ENCODE measurements at regions not wholly inside any gene's neighbourhood (a gene's known extent, or its start where the extent isn't known, plus 50 kb on each side); places are given as distances from the start of the nearest gene placed in this dataset.

DNA sequence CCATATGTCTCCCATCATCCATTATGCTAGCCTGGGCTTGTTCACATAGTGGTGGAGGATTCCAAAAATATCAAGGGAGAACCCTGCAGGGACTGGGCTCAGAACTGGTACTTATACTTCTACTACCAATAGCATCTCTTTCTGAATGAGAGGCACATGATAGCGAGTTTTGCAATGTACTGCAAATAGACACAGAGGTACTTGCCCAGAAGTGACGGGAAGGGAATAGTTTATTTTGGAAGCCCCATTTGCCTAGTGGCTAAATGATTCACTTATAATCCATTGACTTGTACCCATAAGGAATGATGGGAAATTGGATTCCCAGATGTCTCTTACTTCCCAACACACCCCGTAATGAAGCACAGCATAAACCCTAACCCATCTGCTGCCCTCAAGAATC lies 124.8 kb upstream of the ERCC4 start:
- 0% methylated on average over 1 of the region's 3 CpGs; no CpG with 5 or more reads in 1 of the 2 experiments for WGBS, 2 experiments (ENCODE audit: extremely low coverage in 2 of 2, insufficient read length in 1 of 2)

More for the DNA sequence above, 124.8 kb upstream of the ERCC4 start:
- Histone ChIP-seq H3K27me3 (ENCODE audit: control insufficient read depth, insufficient read depth, low read length) (no peaks in the 10 kb centered on the region), H3K14ac (replicated peaks; ENCODE audit: low read depth, low read length) (no peak overlapping the region), H3K9ac (ENCODE audit: low read depth, low read length) (no peak overlapping the region), H2BK20ac (ENCODE audit: low read depth, low read length) (no peak overlapping the region), H3K23ac (ENCODE audit: low read depth, low read length) (no peak overlapping the region), H3K4me1 (ENCODE audit: control insufficient read depth, insufficient read depth, low read length) (no peaks in the 10 kb centered on the region), H3K79me1 (ENCODE audit: low read depth in 1 of 2, low read length in 2 of 2) (no peaks in the 10 kb centered on the region), H2AK9ac (replicated peaks; ENCODE audit: low read depth, low read length, poor library complexity) (no peak overlapping the region), H2BK120ac (ENCODE audit: low read depth, low read length) (no peak overlapping the region), H2AFZ (replicated peaks; ENCODE audit: low read length, poor library complexity) (no peak overlapping the region), H3K56ac (ENCODE audit: extremely low read depth, insufficient read depth, low read length) (no peak overlapping the region), H4K5ac (ENCODE audit: low read depth, low read length) (no peak overlapping the region), H3K18ac (ENCODE audit: low read depth, low read length) (no peak overlapping the region), H3K9me1 (ENCODE audit: insufficient read depth, low read length) (no peaks in the 10 kb centered on the region), H3K27ac (ENCODE audit: insufficient read depth, low read length) (no peak overlapping the region), H4K20me1 (ENCODE audit: insufficient read depth, low read length) (no peaks in the 10 kb centered on the region), H4K8ac (ENCODE audit: low read depth in 2 of 2, low read length in 2 of 2) (no peak overlapping the region), H2BK5ac (ENCODE audit: low read depth, low read length, poor library complexity, severe bottlenecking) (no peak overlapping the region), H3K4me3 (ENCODE audit: insufficient read depth, low read depth, low read length) (no peak overlapping the region), H4K91ac (ENCODE audit: insufficient read depth, low read depth, low read length) (no peak overlapping the region), H3K4ac (ENCODE audit: low read depth, low read length) (no peak overlapping the region), H3K9me3 (ENCODE audit: control insufficient read depth, insufficient read depth, low read length) (peaks cover 8% of the 10 kb centered on the region; the same call in 1 of the 2 replicates), H2AK5ac (ENCODE audit: low read depth, low read length) (no peak overlapping the region), H3K4me2 (ENCODE audit: low read depth, low read length) (no peak overlapping the region), H2BK15ac (ENCODE audit: low read depth, low read length) (no peak overlapping the region), H3K36me3 (ENCODE audit: control insufficient read depth, insufficient read depth, low read length) (no peaks in the 10 kb centered on the region)
- TF ChIP-seq MAZ (IDR thresholded peaks at IDR 0.05; ENCODE audit: borderline replicate concordance, low read depth, low read length), result no peak
- TF ChIP-seq BHLHE40 (IDR thresholded peaks at IDR 0.05; ENCODE audit: low read depth, low read length), result no peak
- TF ChIP-seq RCOR1 (IDR thresholded peaks at IDR 0.05; ENCODE audit: insufficient replicate concordance, low read length), result no peak
- TF ChIP-seq POLR2A (IDR thresholded peaks at IDR 0.05; ENCODE audit: low read depth, low read length), result no peak
- TF ChIP-seq SMC3 (IDR thresholded peaks at IDR 0.05; ENCODE audit: low read depth, low read length), result no peak
- TF ChIP-seq CHD1 (IDR thresholded peaks at IDR 0.05; ENCODE audit: low read depth, low read length), result no peak
- TF ChIP-seq, protein P1, sequence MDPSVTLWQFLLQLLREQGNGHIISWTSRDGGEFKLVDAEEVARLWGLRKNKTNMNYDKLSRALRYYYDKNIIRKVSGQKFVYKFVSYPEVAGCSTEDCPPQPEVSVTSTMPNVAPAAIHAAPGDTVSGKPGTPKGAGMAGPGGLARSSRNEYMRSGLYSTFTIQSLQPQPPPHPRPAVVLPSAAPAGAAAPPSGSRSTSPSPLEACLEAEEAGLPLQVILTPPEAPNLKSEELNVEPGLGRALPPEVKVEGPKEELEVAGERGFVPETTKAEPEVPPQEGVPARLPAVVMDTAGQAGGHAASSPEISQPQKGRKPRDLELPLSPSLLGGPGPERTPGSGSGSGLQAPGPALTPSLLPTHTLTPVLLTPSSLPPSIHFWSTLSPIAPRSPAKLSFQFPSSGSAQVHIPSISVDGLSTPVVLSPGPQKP (IDR thresholded peaks at IDR 0.05; ENCODE audit: borderline replicate concordance, low read depth, low read length), result no peak
- TF ChIP-seq MAFK (IDR thresholded peaks at IDR 0.05; ENCODE audit: low read depth, low read length), result no peak
- no peak for TF ChIP-seq CEBPB (IDR thresholded peaks at IDR 0.05; ENCODE audit: low read depth, low read length)
- no peak for TF ChIP-seq FOS (IDR thresholded peaks at IDR 0.05; ENCODE audit: low read depth, low read length)
- no peak for TF ChIP-seq NFE2L2 (IDR thresholded peaks at IDR 0.05; ENCODE audit: low read depth, low read length)
- no peak for TF ChIP-seq RAD21 (IDR thresholded peaks at IDR 0.05; ENCODE audit: low read length)
- TF ChIP-seq RFX5 (IDR thresholded peaks at IDR 0.05; ENCODE audit: low read depth, low read length), result no peak
- TF ChIP-seq, protein P2, sequence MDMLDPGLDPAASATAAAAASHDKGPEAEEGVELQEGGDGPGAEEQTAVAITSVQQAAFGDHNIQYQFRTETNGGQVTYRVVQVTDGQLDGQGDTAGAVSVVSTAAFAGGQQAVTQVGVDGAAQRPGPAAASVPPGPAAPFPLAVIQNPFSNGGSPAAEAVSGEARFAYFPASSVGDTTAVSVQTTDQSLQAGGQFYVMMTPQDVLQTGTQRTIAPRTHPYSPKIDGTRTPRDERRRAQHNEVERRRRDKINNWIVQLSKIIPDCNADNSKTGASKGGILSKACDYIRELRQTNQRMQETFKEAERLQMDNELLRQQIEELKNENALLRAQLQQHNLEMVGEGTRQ (IDR thresholded peaks at IDR 0.05; ENCODE audit: low read depth, low read length), result no peak
- TF ChIP-seq, protein P3, sequence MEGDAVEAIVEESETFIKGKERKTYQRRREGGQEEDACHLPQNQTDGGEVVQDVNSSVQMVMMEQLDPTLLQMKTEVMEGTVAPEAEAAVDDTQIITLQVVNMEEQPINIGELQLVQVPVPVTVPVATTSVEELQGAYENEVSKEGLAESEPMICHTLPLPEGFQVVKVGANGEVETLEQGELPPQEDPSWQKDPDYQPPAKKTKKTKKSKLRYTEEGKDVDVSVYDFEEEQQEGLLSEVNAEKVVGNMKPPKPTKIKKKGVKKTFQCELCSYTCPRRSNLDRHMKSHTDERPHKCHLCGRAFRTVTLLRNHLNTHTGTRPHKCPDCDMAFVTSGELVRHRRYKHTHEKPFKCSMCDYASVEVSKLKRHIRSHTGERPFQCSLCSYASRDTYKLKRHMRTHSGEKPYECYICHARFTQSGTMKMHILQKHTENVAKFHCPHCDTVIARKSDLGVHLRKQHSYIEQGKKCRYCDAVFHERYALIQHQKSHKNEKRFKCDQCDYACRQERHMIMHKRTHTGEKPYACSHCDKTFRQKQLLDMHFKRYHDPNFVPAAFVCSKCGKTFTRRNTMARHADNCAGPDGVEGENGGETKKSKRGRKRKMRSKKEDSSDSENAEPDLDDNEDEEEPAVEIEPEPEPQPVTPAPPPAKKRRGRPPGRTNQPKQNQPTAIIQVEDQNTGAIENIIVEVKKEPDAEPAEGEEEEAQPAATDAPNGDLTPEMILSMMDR (conservative IDR thresholded peaks at IDR 0.05; ENCODE audit: low read depth, low read length), result no peak
- no peak for TF ChIP-seq MXI1 (IDR thresholded peaks at IDR 0.05; ENCODE audit: borderline replicate concordance, low read depth, low read length)
- in situ Hi-C loops (cut with MboI; ENCODE audit: low sequenced_read_pairs) (no loop called here), dilution Hi-C loops (cut with HindIII; ENCODE audit: low sequenced_read_pairs, unreplicated experiment) (no loop called here), intact Hi-C loops (cut with micrococcal nuclease) (no loop called here)
- ATAC-seq (ENCODE audit: low read depth) (no peak), DNase-seq (no peak)
- ChIA-PET CTCF (no interaction called here), POLR2A (ENCODE audit: unreplicated experiment) (no interaction called here)
- BruUV-seq (replicated peaks), result no TSS peak

Measured in IMR-90 (cell line).